Suprapubic skin (tissue), 4 donors: ENCODE measurements at regions not wholly inside any gene's neighbourhood (a gene's known extent, or its start where the extent isn't known, plus 50 kb on each side); places are given as distances from the start of the nearest gene placed in this dataset.

ENCODE experiments used
- DNase-seq, 2 donors: peaks; one replicate each; pipeline ENCODE4 v3.0.0-alpha.2; 2019; ENCODE audit warnings: low spot score in 2 of 2
- H3K27ac ChIP-seq: fragments of 200-600 bp; sonication (generic); one replicate; pipeline ENCODE4 v1.5.1; 2019
- H3K27me3 ChIP-seq: fragments of 200-600 bp; sonication (generic); one replicate; pipeline ENCODE4 v1.5.1; 2019
- H3K36me3 ChIP-seq: fragments of 200-600 bp; sonication (generic); one replicate; pipeline ENCODE4 v1.5.1; 2019
- H3K4me1 ChIP-seq: fragments of 200-600 bp; sonication (generic); one replicate; pipeline ENCODE4 v1.5.1; 2019
- H3K4me3 ChIP-seq: fragments of 200-600 bp; sonication (generic); one replicate; pipeline ENCODE4 v1.5.1; 2019; ENCODE audit warnings: mild to moderate bottlenecking
- H3K9me3 ChIP-seq: fragments of 200-600 bp; sonication (generic); one replicate; pipeline ENCODE4 v1.5.1; 2019
- CTCF ChIP-seq, 2 donors: fragments of 200-600 bp in 1 of 2; fragments of 450-650 bp in 1 of 2; sonication (generic) in 1 of 2; IDR thresholded peaks; one replicate each; pipeline ENCODE4 v1.5.1; 2016 to 2019; ENCODE audit warnings: antibody characterized with exemption in 2 of 2, mild to moderate bottlenecking in 1 of 2, moderate library complexity in 1 of 2
- EP300 ChIP-seq: sonication (generic); formaldehyde crosslinking; IDR thresholded peaks from one replicate; pipeline ENCODE4 v1.6.1; 2017; ENCODE audit warnings: antibody characterized with exemption
- POLR2A ChIP-seq, 2 donors: fragments of 450-650 bp; IDR thresholded peaks; one replicate each; pipeline ENCODE4 v1.6.1; 2017; ENCODE audit warnings: antibody characterized with exemption in 2 of 2, mild to moderate bottlenecking in 2 of 2, moderate library complexity in 2 of 2
- POLR2AphosphoS5 ChIP-seq, 3 donors: sonication (generic); formaldehyde crosslinking; IDR thresholded peaks; one replicate each; pipeline ENCODE4 v1.6.1; 2017; ENCODE audit warnings: antibody characterized with exemption in 3 of 3
- WGBS: methylation state at CpG from one replicate; pipeline ENCODE4 v1.1.5; 2018; 5-methylcytosine and 5-hydroxymethylcytosine counted together

- Histone ChIP-seq H3K4me3 (no peak overlapping the region), H3K27ac (no peak overlapping the region), H3K36me3 (no peaks in the 10 kb centered on the region), H3K27me3 (peaks cover 27% of the 10 kb centered on the region), H3K9me3 (no peaks in the 10 kb centered on the region), H3K4me1 (peaks cover 4% of the 10 kb centered on the region)
- WGBS = 78% methylated on average over 8 of the region's 8 CpGs
- no peak for DNase-seq
- no peak for TF ChIP-seq CTCF (IDR thresholded peaks at IDR 0.05)
- TF ChIP-seq POLR2A (IDR thresholded peaks at IDR 0.05) = no peak
- TF ChIP-seq EP300 = no peak
- TF ChIP-seq POLR2AphosphoS5 (IDR thresholded peaks at IDR 0.05) = no peak
Observed at GRCh38 chr16:86683441-86684194, 105.3 kb downstream of the FOXL1 start.

GRCh38 chr16:86685076-86685475 is 106.7 kb downstream of the FOXL1 start:
- H3K4me3 ChIP-seq = no peak overlapping the region
- no peak for DNase-seq
- WGBS = 72% methylated on average over 2 of the region's 2 CpGs
- H3K9me3 ChIP-seq = no peaks in the 10 kb centered on the region
- TF ChIP-seq CTCF (IDR thresholded peaks at IDR 0.05) (no peak), POLR2A (IDR thresholded peaks at IDR 0.05) (no peak), POLR2AphosphoS5 (IDR thresholded peaks at IDR 0.05) (no peak), EP300 (no peak)
- H3K27me3 ChIP-seq = peaks cover 24% of the 10 kb centered on the region
- H3K36me3 ChIP-seq = no peaks in the 10 kb centered on the region
- no peak overlapping the region for H3K27ac ChIP-seq
- peaks cover 4% of the 10 kb centered on the region for H3K4me1 ChIP-seq

- no peak overlapping the region for H3K27ac ChIP-seq
- H3K9me3 ChIP-seq = no peaks in the 10 kb centered on the region
- no peaks in the 10 kb centered on the region for H3K4me1 ChIP-seq
- whole genome bisulfite sequencing = 94% methylated on average over 3 of the region's 5 CpGs
- no peak overlapping the region for H3K4me3 ChIP-seq
- DNase-seq = peak in 1 of 2 donors; percentile 35
- H3K36me3 ChIP-seq = no peaks in the 10 kb centered on the region
- no peak for TF ChIP-seq CTCF (IDR thresholded peaks at IDR 0.05)
- no peak for TF ChIP-seq POLR2A (IDR thresholded peaks at IDR 0.05)
- no peak for TF ChIP-seq POLR2AphosphoS5 (IDR thresholded peaks at IDR 0.05)
- no peak for TF ChIP-seq EP300
- H3K27me3 ChIP-seq = peaks cover 32% of the 10 kb centered on the region
Observed at GRCh38 chr16:86690970-86691369, 112.6 kb downstream of the FOXL1 start.

- WGBS = 41% methylated on average over 10 of the region's 10 CpGs
- no peak for TF ChIP-seq POLR2AphosphoS5 (IDR thresholded peaks at IDR 0.05)
- TF ChIP-seq POLR2A (IDR thresholded peaks at IDR 0.05) = no peak
- TF ChIP-seq EP300 = no peak
- Histone ChIP-seq H3K4me3 (no peak overlapping the region), H3K27ac (no peak overlapping the region), H3K36me3 (no peaks in the 10 kb centered on the region), H3K4me1 (no peaks in the 10 kb centered on the region), H3K9me3 (no peaks in the 10 kb centered on the region), H3K27me3 (peaks cover 41% of the 10 kb centered on the region)
- peak in 1 of 2 donors; percentile 23 for DNase-seq
Observed at GRCh38 chr16:86692426-86692825, 114.1 kb downstream of the FOXL1 start.

- no peaks in the 10 kb centered on the region for H3K9me3 ChIP-seq
- H3K4me3 ChIP-seq = no peak overlapping the region
- no peak for TF ChIP-seq POLR2A (IDR thresholded peaks at IDR 0.05)
- no peak for TF ChIP-seq EP300
- no peak for TF ChIP-seq POLR2AphosphoS5 (IDR thresholded peaks at IDR 0.05)
- no peak for TF ChIP-seq CTCF (IDR thresholded peaks at IDR 0.05)
- peaks cover 47% of the 10 kb centered on the region for H3K27me3 ChIP-seq
- WGBS = 46% methylated on average over 5 of the region's 5 CpGs
- H3K4me1 ChIP-seq = no peaks in the 10 kb centered on the region
- H3K27ac ChIP-seq = no peak overlapping the region
- H3K36me3 ChIP-seq = no peaks in the 10 kb centered on the region
- peak in 1 of 2 donors; percentile 13 for DNase-seq
Observed at GRCh38 chr16:86693033-86693432, 114.7 kb downstream of the FOXL1 start.
